ENCODE measurements at regions not wholly inside any gene's neighbourhood (a gene's known extent, or its start where the extent isn't known, plus 50 kb on each side); places are given as distances from the start of the nearest gene placed in this dataset.

GRCh38 chr13:29952245-29952644, 101.8 kb upstream of the UBL3 start:
- no peak for DNase-seq

GRCh38 chr13:29948791-29949190, 98.4 kb upstream of the UBL3 start:
- DNase-seq, result no peak

- no peak for DNase-seq
These were observed 97.8 kb upstream of the UBL3 start for GRCh38 chr13:29948244-29948643.

DNA sequence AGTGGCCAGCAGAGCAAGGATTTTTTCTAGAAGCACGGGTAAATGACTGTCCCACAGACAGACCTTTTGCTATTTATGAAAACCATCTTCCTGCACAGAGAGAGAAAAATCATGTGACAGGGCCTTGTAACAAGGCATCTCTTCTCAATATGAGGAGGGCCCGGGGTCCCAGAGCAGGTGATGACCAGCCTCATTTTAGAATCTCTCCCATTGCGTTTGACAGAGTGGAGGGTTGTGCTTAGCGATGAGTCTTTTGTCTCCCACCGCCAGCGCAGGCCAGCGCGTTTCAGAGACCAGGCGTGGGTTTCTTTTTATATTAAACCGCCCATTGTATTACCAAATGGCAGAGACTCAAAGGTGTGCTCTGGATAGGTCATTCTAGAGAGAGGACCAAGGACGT, 97.4 kb upstream of the UBL3 start:
- no peak for DNase-seq

DNA sequence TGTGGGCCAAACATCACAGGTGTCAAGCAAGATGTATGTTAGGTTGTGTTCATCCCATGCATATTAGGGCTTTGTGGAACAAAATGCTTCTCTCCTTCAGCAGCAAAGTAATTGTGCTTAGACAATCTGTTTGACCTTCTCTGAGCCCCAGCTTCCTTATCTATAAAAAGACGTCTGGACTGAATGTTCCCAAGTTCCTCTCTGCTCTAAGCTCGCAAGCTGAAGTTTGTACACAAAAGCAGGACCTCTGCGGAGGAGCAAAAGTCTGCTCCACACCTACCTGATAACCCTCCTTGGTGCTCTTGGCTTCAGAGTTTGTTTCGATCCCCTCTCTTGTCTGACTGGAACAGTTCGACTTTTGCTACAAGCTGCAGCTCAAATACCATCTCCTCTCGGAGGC, 95.7 kb upstream of the UBL3 start:
- no peak for DNase-seq

GRCh38 chr13:29943686-29944085, 93.3 kb upstream of the UBL3 start:
- no peak for DNase-seq

- DNase-seq, result no peak
These were observed 92.9 kb upstream of the UBL3 start for GRCh38 chr13:29943273-29943672.

DNA sequence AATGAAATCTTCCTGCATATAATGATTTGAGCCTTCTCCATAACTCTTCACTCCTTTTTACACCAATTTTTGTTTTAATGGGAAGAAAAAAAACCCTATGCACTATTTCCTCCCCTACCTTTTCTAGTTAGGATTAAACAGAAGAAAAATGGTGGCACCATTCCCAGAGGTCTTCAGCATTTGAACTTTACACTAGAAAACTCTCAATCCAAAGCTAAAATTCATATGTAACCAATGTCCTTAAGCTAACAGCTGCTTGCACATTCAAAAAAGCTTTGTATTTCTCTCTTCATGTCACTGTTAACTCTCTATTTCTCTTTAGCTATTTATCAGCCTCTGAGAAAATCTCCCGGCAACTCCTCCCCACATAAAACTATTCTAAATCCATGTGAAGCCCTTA, 90.3 kb upstream of the UBL3 start:
- no peak for DNase-seq

DNA sequence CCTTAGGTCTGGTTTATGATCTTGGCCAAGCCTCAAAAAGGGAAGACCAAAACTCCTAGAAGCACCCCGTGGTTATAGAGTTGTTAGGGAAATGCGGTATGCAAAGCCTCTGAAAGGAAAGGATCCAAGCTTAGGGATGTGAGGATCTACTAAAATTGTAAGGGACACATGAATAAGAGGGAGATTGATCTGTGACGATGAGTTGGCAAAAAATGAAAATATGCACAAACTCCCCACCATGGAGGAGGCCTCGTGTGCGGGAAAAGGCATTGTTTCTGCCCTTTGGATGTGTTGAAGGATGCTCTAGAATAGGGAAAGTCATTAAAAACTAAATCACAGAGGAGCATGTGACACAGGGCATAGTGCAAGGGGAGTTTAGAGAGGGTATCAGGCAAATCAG, 88.7 kb upstream of the UBL3 start:
- no peak for DNase-seq

GRCh38 chr13:29937841-29938240, 87.4 kb upstream of the UBL3 start:
- no peak for DNase-seq

- no peak for DNase-seq
These were observed 87.0 kb upstream of the UBL3 start for GRCh38 chr13:29937379-29937778.

- no peak for DNase-seq
These were observed 86.5 kb upstream of the UBL3 start for GRCh38 chr13:29936956-29937355.

- DNase-seq, result no peak
These were observed 85.8 kb upstream of the UBL3 start for GRCh38 chr13:29936051-29936813.

- no peak for DNase-seq
These were observed 85.0 kb upstream of the UBL3 start for GRCh38 chr13:29935309-29935981.

DNA sequence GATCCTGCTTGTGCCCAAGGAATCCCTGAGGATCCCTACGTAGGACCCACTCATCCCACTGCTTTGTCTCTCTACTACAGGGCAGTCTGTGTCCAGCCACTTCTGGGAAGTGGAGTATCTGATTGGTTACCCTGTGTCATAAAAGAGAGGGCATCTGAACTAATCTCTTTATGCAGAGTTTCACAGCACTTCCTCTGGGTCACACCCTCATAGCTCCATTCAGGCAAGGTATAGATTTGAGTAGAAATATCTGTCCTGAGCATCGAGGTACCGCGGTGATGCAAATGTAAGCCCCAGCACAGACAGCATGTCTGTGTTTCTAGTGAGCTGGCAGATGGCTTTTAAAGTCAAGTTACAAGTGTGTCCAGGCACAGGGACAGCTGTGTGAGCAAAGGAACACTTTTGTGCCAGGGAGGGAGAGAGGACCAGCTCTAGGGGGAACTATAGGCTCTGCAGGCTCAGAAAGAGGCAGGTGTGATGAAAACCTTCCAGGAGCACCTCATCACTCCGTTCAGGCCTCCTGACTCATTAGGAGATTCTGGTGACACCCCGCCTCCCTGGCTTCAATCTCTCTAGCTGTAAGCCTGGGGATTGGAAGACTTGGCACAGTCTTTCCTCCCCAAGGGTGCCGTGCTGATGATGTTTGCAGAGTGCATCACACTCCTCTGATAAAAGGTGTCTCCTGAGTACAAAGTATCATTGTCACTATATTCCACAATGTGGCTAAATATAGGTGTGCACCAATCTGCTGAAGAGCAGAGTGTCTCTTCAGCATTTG, 84.3 kb upstream of the UBL3 start:
- no peak for DNase-seq

DNA sequence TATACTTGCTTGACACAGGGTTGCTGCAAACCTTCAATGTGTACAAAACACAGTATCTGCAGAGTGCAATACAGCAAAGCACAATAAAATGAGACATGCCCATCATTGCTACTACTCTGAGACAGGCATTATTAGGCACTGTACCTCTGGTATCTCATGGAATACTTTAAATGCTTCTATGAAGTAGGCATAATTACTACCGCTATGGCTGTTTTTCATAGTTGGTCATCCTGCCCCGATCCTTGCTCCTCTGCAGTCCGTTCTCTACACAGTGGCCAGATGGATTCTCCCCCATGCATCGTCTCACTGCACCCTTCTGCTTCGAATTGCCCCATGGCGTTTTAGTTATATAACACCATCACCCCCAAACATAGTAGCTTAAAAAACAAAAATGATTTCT, 83.0 kb upstream of the UBL3 start:
- DNase-seq, result no peak

GRCh38 chr13:29931696-29932095, 81.3 kb upstream of the UBL3 start:
- no peak for DNase-seq

DNA sequence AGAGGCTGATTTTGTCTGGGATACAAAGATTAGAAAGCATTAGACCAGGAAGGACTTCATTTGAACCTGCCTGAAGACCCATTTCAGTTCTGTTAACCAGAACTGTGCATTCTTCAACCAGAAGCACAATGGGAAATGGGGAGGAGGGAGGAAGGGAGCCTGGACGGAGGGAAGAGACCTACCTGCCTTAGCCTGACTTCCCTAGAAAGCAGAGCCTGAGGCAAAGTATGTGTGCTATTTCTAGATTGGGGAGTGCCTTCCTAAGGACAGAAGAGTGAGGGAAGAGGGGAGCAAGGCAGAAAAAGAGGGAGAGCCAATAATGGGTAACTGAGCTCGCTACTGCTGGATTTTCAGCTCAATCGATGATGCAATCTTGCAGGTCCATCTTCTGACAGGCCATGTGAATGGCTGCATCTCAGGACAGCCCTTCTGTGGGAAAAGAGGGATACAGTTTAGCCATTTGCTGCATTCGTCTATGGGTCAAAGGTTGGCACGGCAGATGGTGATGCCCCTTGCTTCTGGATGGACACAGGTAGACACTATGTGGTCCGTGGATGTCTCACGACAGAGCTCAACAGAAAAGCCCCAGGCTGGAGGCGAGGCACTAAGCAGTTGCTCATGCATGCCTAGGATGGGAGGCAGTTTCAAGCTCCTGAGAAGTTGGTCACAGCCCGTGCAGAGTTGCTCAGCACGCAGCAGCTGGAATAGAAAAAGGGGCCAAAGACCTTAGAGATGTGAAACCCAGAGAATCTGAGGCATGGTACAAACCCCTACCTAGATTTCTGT, 78.8 kb upstream of the UBL3 start:
- no peak for DNase-seq

- no peak for DNase-seq
These were observed 75.7 kb upstream of the UBL3 start for GRCh38 chr13:29926098-29926476.

GRCh38 chr13:29925457-29926097, 75.2 kb upstream of the UBL3 start:
- no peak for DNase-seq

GRCh38 chr13:29924482-29925350, 74.3 kb upstream of the UBL3 start:
- no peak for DNase-seq

All from NCI-H1930 (cell line).